ENCODE measurements at regions not wholly inside any gene's neighbourhood (a gene's known extent, or its start where the extent isn't known, plus 50 kb on each side); places are given as distances from the start of the nearest gene placed in this dataset.

DNA sequence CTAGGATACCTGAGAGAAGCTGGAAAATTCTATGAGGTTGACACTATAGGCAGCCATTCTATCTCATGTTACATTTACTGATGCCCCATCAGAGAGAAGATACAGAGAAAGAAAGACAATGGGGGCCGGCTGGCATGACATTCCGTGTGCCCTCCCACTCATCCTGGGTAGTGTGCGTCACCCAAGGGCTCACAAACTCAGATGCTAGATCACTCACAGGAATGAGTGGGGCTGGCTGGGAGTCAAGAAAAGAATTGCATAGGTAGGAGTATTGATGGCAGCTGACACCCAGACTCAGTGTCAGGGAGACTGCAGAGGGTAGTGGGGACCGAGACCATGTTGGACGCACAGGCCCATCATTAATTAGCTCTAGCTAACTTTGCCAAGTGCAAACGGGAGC, 1113.5 kb upstream of the AUTS2 start:
- no peak for DNase-seq (ENCODE audit: low spot score)

DNA sequence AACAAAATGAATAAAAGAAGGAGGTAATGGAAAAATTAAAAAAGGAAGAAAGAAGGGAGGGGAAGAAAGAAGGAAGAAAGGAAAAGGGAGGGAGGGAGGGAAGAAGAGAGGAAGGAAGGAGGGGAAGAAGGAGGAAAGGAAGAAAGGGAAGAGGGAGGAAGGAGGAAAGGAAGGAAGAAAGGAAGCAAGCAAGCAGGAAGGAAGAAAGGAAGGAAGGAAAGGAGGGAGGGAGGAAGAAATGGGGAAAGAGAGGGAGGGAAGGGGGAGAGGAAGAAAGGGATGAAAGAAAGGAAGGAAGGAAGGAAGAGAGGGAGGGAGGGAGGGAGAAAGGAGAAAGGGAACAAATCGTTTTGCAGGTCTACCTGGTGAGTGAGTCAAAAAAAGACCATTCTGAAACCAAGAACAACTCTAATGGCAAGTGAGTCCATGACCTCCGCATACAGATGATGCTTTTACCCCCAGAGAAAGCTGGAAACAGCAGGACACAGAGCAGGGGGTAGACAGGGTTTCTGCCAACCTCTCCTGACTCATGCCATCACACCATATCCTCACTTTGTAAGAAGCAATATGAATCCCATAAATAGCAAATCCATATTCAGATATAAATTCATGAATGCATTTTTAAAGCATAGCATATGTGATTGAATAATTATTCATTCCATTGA, 1112.9 kb upstream of the AUTS2 start:
- DNase-seq (ENCODE audit: low spot score) = no peak

DNA sequence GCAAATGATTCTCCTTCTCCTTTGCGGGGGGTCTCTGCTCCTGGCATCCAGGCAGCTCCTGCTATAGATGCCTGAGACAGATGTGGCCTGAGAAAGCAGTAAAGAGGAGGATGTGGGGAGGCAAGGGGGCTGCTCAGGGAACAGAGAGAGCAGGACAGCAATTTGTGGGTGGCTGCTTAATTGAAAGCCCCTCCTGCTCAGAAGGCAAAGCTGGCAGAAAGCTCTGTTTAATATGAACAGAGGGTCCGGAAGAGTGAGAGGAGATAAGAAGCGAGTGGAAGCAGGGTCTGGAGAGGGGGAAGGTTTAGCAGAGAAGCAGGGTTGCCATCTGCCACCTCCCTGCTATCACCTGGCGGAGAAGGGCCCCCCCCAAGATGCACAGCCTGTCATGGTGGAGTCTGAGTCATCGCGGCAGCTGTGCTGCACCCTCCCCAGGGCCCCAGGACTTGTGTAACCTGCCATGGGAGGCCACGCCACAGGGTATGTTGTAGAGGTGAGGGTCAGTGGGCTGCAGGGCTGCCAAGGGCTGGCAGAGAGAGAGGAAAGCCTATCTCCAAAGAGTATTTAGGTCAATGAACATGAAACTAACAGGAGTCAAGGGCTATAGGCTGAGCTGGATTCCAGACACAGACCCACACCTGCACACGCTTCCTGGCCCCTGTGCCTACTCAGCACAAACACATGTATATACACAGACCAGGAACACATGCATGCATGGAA, 1109.8 kb upstream of the AUTS2 start:
- DNase-seq (ENCODE audit: low spot score) = no peak

DNA sequence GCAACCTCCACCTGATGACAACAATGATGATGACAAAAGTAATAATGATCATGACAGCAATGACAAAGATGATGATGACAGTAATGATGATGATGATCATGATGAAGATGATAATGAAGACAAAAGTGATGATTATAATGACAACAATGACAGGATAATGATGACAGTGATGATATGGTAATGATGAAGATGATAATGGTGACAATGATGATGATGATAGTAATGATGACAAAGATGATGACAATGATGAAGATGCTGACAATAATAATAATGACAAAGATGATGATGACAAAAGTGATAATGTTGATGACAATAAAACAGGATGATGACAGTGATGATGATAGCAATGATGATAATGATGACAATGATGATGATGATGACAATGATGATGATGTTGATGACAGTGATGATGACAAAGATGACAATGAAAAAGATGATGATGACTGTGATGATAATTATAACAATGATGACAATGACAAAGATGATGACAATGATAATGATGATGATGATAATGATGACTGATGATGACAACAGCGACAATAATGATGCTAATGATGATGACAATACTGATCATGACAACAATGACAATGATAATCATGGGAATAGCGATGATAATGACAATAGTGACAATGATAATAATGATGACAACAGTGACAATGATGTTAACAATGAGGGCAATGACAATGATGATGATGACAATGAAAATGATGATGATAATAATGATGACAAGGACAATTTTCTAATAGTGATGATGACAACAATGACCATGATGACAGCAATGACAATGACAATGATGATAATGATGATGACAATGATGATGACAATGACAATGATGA, 1106.5 kb upstream of the AUTS2 start:
- DNase-seq (ENCODE audit: low spot score) = no peak

- no peak for DNase-seq (ENCODE audit: low spot score)
These were observed 1106.0 kb upstream of the AUTS2 start for GRCh38 chr7:68492359-68492690.

DNA sequence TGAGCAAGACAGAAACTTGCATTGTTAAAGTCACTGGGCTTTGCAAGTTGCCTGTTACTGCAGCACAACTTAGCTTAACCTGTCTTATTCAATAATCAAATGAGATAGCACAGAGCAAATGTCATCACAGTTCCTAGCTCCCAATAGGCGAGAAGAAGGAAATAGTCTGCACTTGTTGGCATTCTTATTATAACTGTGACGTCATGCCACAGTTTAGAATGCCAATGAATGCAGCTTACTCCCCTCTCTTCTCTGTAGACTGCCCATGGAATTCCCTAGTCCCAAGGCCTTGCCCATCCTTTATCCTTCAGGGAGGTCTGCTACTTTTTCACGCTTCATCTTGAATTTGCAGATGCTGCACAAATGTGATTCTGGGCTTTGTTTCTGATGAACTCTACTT, 1094.9 kb upstream of the AUTS2 start:
- DNase-seq (ENCODE audit: low spot score) = no peak

- DNase-seq (ENCODE audit: low spot score) = no peak
These were observed 1093.6 kb upstream of the AUTS2 start for GRCh38 chr7:68504716-68505115.

- no peak for DNase-seq (ENCODE audit: low spot score)
These were observed 1092.6 kb upstream of the AUTS2 start for GRCh38 chr7:68505721-68506120.

- no peak for DNase-seq (ENCODE audit: low spot score)
These were observed 1090.6 kb upstream of the AUTS2 start for GRCh38 chr7:68507668-68508067.

GRCh38 chr7:68509054-68509453, 1089.2 kb upstream of the AUTS2 start:
- DNase-seq (ENCODE audit: low spot score) = no peak

GRCh38 chr7:68509603-68510002, 1088.7 kb upstream of the AUTS2 start:
- DNase-seq (ENCODE audit: low spot score) = no peak

DNA sequence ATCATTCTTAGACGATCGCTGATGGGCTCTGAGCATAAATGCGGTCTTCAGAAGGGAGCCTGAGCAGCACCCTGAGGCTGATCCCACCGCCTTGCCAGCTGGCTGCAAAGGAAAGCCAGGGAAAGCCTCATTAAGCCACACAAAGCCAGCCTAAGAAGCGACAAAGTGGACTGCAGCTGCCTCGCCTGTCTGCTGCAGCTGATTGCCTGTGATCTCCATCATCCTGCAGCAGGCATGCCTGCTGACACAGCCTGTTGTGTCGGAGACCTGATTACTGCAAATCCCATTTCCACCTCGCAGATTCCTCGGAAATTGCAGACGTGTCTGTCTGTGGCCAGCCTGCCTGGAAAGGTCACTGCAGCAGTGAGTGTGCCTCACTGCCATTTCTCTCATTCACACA, 1087.0 kb upstream of the AUTS2 start:
- no peak for DNase-seq (ENCODE audit: low spot score)

DNA sequence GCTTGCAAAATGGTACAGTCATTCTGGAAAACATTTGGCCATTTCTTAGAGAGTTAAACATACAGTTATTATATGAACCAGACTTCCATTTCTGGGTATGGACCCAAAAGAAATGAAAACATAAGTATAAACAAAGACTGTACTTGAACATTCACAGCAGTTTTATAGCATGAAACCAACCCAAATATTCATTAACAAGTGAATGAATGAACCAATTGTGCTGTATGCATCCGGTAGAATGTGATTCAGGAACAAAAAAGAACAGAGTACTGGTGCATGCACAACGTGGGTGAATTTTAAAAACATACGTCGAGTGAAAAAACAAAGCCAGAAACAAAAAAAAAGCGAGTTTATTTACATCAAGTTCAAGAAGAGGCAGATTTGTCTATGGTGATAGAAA, 1085.8 kb upstream of the AUTS2 start:
- no peak for DNase-seq (ENCODE audit: low spot score)

DNA sequence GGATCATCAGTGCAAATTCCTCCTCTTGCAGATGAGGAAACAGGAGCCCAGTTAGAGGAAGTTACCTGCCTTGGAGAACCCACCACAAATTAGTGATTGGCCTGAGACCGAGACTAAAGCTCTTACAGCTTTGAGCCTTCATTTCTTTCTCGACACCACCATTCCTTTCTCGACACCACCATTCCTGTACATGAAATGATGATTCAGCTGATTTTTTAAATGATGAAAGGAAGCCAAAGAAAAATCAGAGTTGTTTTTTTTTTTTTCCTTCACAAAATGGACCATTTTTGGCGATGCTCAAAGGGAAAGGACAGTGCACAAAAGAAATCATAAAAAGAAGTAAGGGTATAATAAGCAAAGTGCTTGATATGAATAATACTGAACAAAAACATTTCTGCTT, 1080.2 kb upstream of the AUTS2 start:
- no peak for DNase-seq (ENCODE audit: low spot score)

DNA sequence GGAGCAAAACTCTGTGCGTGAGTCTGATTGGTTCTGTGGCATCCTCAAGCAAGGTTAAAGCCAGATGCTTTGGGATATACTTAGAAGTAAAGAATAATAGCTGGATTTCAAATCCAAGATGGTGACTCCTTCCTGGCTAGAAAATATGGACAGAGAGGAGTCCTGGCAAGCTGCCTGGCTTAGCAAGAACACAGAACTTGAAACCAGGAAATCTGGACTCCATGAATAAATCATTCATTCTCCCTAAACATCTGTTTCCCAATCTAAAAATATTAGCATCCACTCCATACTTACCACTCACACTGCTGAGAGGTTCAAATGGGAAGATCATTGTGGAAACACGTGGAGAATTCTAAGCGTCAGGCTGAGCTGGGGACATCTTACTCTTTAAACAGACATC, 1074.1 kb upstream of the AUTS2 start:
- DNase-seq (ENCODE audit: low spot score) = no peak

- DNase-seq (ENCODE audit: low spot score) = no peak
These were observed 1069.1 kb upstream of the AUTS2 start for GRCh38 chr7:68529221-68529620.

DNA sequence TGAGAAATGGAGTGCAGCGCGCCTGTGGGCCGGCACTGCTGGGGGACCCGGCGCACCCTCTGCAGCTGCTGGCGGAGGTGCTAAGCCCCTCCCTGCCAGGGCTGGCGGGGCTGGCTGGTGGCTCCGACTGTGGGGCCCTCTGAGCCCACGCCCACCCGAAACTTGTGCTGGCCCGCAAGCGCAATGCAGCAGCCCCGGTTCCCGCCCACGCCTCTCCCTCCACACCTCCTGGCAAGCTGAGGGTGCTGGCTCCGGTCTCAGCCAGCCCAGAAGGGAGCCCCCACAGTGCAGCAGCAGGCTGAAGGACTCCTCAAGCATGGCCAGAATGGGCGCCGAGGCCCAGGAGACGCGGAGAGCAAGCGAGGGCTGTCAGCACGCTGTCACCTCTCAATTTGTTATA, 1063.0 kb upstream of the AUTS2 start:
- no peak for DNase-seq (ENCODE audit: low spot score)

DNA sequence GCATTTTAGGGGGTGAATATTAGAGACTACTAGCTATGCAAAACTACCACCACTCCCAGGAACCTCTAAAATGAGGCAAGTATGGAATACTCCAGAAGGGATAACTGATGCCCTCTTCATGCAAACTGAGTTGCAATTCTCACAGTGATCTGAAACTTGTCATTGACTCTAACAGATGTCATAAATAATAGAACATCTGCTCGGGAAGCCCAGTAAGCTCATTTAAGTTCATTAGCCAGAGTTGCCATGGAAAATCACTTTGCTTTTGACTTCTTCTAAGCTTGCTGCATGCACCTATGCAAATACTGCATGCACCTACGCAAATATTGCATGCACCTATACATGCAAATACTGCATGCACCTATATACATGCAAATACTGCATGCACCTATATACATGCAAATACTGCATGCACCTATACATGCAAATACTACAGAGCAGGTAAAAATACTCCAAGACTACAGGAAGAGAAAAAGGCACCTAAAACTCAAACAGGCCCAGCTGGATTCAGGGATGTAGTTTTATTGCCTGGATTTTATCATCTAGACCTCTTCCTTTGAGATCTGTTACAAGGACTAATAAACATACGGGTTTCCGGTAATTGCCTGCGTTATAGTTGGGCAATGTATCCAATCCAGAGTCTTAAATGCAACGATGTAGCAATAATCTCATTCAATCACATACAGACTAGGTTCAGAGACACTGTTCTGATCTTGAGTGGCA, 1061.1 kb upstream of the AUTS2 start:
- DNase-seq (ENCODE audit: low spot score) = no peak

- DNase-seq (ENCODE audit: low spot score) = no peak
These were observed 1060.6 kb upstream of the AUTS2 start for GRCh38 chr7:68537774-68538071.

DNA sequence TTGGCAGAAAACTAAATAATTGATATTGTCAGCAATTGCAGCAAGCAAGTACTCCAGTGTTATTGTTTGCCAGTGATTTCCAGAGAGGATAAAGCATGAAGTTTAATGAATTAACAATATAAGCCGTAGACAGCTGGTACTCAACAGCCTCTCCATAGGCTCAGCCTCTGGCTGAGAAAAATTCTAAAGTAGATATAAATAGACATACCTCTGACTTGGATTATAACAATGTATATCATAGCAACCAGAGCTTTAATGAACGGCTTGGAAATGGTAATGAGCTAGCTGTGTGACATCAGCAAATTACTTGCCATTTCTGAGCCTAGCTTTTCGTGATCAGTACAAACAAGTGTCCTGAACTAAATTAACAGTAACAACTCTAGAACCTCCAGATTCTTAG, 1055.4 kb upstream of the AUTS2 start:
- DNase-seq (ENCODE audit: low spot score) = no peak

GRCh38 chr7:68544851-68545250, 1053.4 kb upstream of the AUTS2 start:
- no peak for DNase-seq (ENCODE audit: low spot score)

- DNase-seq (ENCODE audit: low spot score) = no peak
These were observed 1051.1 kb upstream of the AUTS2 start for GRCh38 chr7:68547181-68547580.

- DNase-seq (ENCODE audit: low spot score) = no peak
These were observed 1050.5 kb upstream of the AUTS2 start for GRCh38 chr7:68547799-68548198.
